GM18867 (cell line): ENCODE measurements at regions not wholly inside any gene's neighbourhood (a gene's known extent, or its start where the extent isn't known, plus 50 kb on each side); places are given as distances from the start of the nearest gene placed in this dataset.

ENCODE experiments used
- ATAC-seq: cut with Tn5 transposase; IDR thresholded peaks from one replicate; pipeline ENCODE4 v1.9.1; 2021; ENCODE audit warnings: mild to moderate bottlenecking, moderate library complexity; ENCODE audit not compliant: unreplicated experiment

GRCh38 chr14:97379091-97379531 lies 581.9 kb downstream of the VRK1 start:
- no peak for ATAC-seq

- no peak for ATAC-seq
These were observed 583.4 kb downstream of the VRK1 start for GRCh38 chr14:97380539-97380941.

- ATAC-seq, result no peak
These were observed 584.1 kb downstream of the VRK1 start for GRCh38 chr14:97381309-97381708.

- ATAC-seq, result no peak
These were observed 585.5 kb downstream of the VRK1 start for GRCh38 chr14:97382616-97383226.

GRCh38 chr14:97385727-97386126 lies 588.5 kb downstream of the VRK1 start:
- ATAC-seq, result no peak

GRCh38 chr14:97387252-97387874 lies 590.2 kb downstream of the VRK1 start:
- ATAC-seq, result no peak

DNA sequence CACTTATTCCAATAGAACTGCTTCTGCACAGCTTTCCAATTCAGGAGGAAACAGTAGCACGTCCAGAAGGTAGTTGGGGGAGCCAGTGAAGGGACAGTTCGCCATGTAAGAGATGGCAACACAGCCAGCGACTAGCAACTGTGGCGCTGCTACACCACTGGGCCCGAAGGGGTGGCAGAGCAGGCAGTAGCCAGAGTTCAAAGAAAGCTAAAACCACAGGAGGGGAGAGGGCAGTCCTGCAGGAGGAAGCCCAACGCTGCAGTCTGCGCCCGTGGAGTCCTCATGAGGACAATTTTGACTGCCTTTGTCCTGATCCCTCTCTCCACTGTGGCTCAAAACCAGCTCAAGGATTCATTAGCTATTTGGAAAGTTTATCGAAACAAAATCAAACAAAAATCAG lies 591.2 kb downstream of the VRK1 start:
- ATAC-seq, result no peak

DNA sequence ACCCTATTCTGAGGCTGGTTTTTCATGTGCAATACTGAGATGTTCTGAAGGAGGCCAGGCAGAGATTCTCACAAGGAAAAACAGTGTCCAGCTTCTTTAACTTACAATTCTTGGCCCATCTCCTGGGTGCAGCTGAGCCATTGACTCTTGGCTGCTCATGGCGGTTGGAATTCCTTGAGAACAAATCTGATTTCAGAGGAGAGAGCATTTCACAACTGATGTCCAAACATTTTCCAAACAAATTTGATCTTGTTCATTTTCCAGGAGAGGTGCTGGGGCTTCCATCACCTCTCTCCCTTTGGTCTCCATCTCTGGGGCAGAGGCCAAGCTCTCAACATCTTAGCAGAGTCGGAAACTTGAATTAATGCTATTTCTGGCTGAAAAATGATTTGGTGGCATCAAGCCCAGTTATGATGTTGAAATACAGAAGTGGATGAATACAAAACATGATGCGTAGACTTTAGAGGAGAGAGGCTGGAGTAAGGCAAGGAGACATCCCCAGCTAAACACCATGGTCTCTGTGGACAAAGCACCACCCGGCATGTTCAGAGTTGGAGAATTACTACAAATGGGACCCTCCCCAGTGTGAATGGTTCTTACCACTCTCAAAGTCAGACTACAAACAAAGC lies 593.0 kb downstream of the VRK1 start:
- no peak for ATAC-seq

DNA sequence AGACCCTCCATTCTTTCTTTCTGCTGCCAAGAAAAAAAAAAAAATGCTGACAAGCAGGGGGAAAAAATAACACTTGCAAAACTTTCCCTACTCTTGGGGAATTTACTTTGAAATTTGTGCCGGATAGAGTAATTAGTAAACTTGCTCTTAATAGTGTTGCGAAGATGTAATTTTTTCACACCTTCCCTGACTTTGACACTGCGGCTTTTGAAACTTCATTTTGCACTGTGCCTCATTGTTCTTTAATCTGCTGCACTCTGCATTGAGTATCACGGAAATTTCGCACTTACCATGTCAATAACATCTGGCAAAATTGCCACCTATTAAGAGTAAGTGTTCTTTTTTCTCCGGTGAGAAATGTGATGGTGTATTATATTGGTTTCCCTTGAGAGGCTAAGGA lies 596.1 kb downstream of the VRK1 start:
- no peak for ATAC-seq

GRCh38 chr14:97395068-97395467 lies 597.9 kb downstream of the VRK1 start:
- no peak for ATAC-seq

DNA sequence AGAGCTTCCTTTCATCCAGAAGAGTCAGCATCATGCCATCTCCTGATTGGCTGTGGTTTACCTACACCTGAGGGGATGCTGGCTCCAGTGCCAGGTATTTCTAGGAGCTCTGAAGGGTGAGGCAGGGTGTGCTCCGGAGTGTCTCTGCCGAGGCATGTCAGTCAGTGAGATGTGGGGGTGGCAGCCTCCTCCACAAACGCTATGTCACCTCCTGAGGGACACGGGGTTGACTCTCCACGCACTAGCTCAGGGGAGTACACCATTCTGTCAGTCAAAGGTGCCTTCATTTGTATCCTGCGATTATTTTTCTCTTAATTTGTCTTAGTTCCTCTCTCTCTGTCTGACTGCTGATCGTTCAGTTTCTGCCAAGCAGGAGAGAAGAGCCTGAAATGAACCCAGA lies 604.5 kb downstream of the VRK1 start:
- ATAC-seq, result no peak

- no peak for ATAC-seq
These were observed 605.1 kb downstream of the VRK1 start for GRCh38 chr14:97402279-97402678.

DNA sequence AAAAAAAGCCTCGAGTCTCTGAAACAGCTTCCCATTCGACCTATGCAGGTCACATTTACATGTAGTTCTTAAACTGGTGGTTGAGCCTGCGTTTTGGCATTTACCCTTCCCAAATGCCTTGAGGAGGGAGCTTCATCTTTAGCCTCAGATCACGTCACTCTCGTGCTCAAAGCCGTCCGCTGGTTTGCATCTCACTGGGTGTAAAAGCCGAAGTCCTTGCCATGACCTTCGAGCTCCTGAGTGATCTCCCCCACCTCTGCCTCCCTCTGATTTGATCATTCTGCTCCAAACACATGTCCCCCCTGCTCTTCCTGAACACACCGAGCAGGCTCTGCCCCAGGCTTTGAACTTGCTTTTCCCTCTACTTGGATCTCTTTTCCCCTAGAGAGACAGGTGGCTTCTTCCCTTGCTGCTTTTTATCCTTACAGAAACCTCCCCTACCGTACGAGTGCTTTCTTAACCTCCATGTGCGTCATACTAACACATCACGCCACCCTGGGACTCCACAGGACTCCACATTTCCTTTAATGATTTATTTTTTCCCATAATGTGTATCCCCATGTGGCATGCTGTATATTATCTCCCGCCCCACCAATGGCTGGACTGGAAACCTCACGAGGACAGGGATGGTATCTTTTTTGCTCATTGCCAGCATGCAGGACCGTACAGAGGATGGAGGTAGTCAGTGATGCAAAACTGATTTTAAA lies 610.7 kb downstream of the VRK1 start:
- ATAC-seq, result no peak

GRCh38 chr14:97408503-97408902 lies 611.3 kb downstream of the VRK1 start:
- no peak for ATAC-seq

DNA sequence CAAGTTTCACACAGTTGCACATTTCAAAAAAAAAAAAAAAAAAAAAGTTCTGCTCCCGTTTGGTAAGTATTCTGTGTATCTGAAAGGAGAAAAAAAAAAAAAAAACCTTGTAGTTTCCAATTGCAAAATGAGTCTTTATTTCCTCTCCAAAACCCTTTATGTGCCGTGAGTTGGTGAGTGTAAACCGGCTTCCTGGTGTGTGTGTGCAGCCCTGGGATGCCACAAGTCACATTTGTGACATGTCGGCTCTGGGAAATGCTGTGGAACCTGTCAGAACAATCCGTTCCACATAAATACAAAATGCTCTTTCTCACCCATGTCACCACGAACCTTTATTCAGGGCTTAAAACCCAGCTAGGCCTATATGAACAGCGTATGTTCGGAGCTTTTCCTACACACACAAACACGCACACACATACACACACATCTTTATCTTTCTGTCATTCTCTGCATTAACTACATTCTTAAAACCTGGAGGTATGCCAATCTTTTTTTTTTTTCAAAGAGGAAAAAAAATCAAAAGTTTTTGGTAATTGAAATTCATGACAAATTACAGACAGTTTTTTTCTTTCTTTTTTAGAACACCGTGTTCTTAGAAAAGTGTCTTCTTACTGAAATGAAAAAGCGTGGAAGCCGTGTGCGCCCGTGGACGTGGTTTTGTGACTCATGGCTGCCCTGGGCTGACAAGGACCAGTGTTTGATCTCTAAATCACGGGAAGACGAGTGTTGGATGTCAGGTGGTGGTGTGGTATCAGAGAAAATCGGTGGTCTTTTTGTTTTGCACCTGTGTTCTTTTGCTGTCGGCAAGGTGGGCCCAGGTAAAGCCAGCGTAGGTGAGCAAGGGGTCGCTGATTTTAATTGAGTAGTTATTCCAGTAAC lies 612.0 kb downstream of the VRK1 start:
- ATAC-seq, result no peak

- ATAC-seq, result no peak
These were observed 613.8 kb downstream of the VRK1 start for GRCh38 chr14:97410667-97411620.

DNA sequence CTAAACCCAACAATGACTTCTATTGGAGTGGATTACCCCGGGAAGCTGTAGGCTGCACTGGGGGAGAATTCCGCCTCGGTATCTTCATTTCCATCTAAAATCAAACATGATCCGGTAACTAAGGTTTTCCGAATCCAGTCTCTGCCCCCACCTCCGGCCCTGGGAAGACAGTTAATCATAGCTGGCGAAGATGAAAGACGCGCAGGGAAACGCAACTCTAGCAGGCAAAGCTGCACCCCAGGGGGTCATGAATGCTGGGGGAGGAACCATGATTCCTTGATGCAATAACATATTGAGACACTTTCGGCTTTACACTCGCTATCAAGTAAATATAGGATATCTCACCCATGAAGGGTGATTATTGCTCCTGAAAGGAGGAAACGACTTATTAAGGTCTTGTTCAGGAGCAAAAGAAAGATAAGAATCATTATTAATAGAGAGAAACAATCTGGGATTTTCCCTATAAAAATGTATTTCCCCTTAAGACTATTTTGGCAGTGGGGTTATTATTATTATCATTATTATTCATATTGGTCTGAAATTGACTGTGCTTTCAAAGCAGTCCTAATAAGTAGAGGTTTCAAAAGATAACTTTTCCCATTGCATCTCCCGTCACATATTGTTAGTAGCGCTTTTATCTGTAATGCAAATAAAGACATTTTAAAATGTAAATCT lies 614.9 kb downstream of the VRK1 start:
- no peak for ATAC-seq

DNA sequence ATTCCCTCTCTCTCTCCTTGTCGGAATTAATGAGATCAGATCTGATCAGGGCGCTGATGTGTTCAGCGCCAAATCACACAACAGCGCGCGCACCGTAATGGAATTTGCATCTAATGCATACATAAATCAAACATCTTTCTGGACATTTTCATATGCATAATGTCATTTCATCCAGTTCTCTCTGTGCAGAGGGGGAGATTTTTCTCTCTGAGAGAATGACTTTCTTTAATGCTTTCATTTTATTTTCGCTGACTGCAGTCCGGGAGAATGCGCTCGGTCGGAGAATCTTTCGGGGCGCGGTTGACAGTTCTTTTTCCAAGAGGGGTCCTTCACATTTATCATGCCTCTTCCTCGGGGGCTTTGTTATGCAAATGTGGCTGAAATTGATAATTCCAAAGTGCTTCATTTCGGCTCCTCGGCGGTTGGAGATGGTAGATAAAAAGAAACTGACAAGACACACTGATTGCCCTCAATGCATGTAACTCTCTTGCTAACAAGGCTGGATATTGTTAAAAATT lies 615.9 kb downstream of the VRK1 start:
- no peak for ATAC-seq
